ENCODE measurements at regions not wholly inside any gene's neighbourhood (a gene's known extent, or its start where the extent isn't known, plus 50 kb on each side); places are given as distances from the start of the nearest gene placed in this dataset.

DNA sequence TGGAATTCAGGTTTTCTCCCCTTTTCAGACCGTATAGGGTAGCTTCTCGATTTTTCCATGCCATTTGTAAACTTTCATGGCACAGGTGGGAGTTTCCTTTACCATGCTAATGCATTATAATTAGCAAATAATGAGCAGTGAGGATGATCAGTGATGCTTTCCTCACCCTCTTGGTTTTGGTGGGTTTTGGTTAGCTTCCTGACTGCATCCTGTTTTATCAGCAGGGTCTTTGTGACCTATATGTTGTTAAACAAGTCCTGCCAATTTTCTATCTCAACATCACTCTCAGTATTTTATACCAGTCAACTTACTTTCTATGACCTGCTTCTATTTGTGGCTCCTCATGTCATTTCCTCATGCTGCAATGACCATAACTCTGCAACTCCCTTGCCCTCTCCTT lies 1345.1 kb downstream of the NCAM2 start:
- no peak overlapping the region for H3K4me3 ChIP-seq (replicated peaks in 1 of 3; ENCODE audit: low read depth in 2 of 3, low read length in 3 of 3)
- Mint-ChIP-seq H3K27ac (no peak overlapping the region), H3K4me3 (no peak overlapping the region), H3K4me1 (no peaks in the 10 kb centered on the region), H3K9me3 (peaks cover 3 to 12% (median 10%) of the 10 kb centered on the region in 7 donors), H3K27me3 (ENCODE audit: low read depth in 3 of 3) (no peaks in the 10 kb centered on the region), H3K36me3 (no peaks in the 10 kb centered on the region)
- WGBS (ENCODE audit: insufficient coverage), result no CpG with 5 or more reads among the region's 2 CpGs
- TF ChIP-seq, protein P1, sequence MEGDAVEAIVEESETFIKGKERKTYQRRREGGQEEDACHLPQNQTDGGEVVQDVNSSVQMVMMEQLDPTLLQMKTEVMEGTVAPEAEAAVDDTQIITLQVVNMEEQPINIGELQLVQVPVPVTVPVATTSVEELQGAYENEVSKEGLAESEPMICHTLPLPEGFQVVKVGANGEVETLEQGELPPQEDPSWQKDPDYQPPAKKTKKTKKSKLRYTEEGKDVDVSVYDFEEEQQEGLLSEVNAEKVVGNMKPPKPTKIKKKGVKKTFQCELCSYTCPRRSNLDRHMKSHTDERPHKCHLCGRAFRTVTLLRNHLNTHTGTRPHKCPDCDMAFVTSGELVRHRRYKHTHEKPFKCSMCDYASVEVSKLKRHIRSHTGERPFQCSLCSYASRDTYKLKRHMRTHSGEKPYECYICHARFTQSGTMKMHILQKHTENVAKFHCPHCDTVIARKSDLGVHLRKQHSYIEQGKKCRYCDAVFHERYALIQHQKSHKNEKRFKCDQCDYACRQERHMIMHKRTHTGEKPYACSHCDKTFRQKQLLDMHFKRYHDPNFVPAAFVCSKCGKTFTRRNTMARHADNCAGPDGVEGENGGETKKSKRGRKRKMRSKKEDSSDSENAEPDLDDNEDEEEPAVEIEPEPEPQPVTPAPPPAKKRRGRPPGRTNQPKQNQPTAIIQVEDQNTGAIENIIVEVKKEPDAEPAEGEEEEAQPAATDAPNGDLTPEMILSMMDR (IDR thresholded peaks at IDR 0.05), result no peak
- no peak overlapping the region for H3K9ac ChIP-seq (ENCODE audit: insufficient read depth, low read length, poor library complexity, severe bottlenecking)
- no peak overlapping the region for H3K4me2 ChIP-seq (replicated peaks; ENCODE audit: extremely low read depth, low read length, poor library complexity, severe bottlenecking)
- DNase-seq, result no peak
- no peaks in the 10 kb centered on the region for H3K79me2 ChIP-seq (ENCODE audit: insufficient read depth, low read length)
- H3K27me3 ChIP-seq (ENCODE audit: control insufficient read depth in 2 of 2, insufficient read depth in 2 of 2, low read length in 2 of 2), result no peaks in the 10 kb centered on the region
- no peaks in the 10 kb centered on the region for H3K36me3 ChIP-seq (replicated peaks in 1 of 2; ENCODE audit: control insufficient read depth in 1 of 2, insufficient read depth in 2 of 2, low read length in 2 of 2)
- H3K27ac ChIP-seq (ENCODE audit: low read depth in 1 of 2, low read length in 2 of 2), result no peak overlapping the region
- no peak overlapping the region for H2AFZ ChIP-seq (ENCODE audit: insufficient read depth, low read depth, low read length, poor library complexity, severe bottlenecking)
- no peaks in the 10 kb centered on the region for H4K20me1 ChIP-seq (ENCODE audit: insufficient read depth, low read length)
- intact Hi-C loops (cut with micrococcal nuclease), result no loop called here
- H3K9me3 ChIP-seq (replicated peaks in 1 of 2; ENCODE audit: control insufficient read depth in 1 of 2, insufficient read depth in 1 of 2, low read length in 2 of 2), result peaks cover 12 to 20% of the 10 kb centered on the region in 2 donors
- no peaks in the 10 kb centered on the region for H3K4me1 ChIP-seq (ENCODE audit: control insufficient read depth in 1 of 2, insufficient read depth in 2 of 2, low read length in 2 of 2)

DNA sequence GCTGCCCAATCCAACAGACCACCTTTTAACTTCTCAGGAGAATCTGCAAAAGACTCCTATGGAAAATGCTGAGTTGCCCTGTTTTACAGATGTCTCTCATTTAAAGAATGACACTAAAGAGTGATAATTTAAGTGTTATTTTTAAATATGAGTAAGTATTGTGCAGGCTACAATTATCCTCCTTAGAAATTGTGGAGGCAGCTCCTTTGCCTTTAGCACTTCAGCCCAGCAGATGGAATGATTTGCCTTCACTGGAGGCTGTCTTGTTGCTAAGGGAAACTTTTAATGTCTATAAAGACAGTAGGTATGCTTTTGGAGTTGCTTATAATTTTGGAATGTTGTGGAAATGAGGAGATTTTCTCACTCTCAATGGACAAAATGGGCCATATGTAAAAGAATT lies 1345.5 kb downstream of the NCAM2 start:
- Histone ChIP-seq H3K9ac (ENCODE audit: insufficient read depth, low read length, poor library complexity, severe bottlenecking) (no peak overlapping the region), H3K27me3 (ENCODE audit: control insufficient read depth in 2 of 2, insufficient read depth in 2 of 2, low read length in 2 of 2) (no peaks in the 10 kb centered on the region), H3K36me3 (replicated peaks in 1 of 2; ENCODE audit: control insufficient read depth in 1 of 2, insufficient read depth in 2 of 2, low read length in 2 of 2) (no peaks in the 10 kb centered on the region), H4K20me1 (ENCODE audit: insufficient read depth, low read length) (no peaks in the 10 kb centered on the region), H3K4me2 (replicated peaks; ENCODE audit: extremely low read depth, low read length, poor library complexity, severe bottlenecking) (no peak overlapping the region), H3K27ac (ENCODE audit: low read depth in 1 of 2, low read length in 2 of 2) (no peak overlapping the region), H3K4me1 (ENCODE audit: control insufficient read depth in 1 of 2, insufficient read depth in 2 of 2, low read length in 2 of 2) (no peaks in the 10 kb centered on the region), H3K4me3 (replicated peaks in 1 of 3; ENCODE audit: low read depth in 2 of 3, low read length in 3 of 3) (no peak overlapping the region), H3K9me3 (replicated peaks in 1 of 2; ENCODE audit: control insufficient read depth in 1 of 2, insufficient read depth in 1 of 2, low read length in 2 of 2) (peaks cover 12 to 20% of the 10 kb centered on the region in 2 donors), H3K79me2 (ENCODE audit: insufficient read depth, low read length) (no peaks in the 10 kb centered on the region), H2AFZ (ENCODE audit: insufficient read depth, low read depth, low read length, poor library complexity, severe bottlenecking) (no peak overlapping the region)
- Mint-ChIP-seq H3K36me3 (no peaks in the 10 kb centered on the region), H3K27me3 (ENCODE audit: low read depth in 3 of 3) (no peaks in the 10 kb centered on the region), H3K4me1 (no peaks in the 10 kb centered on the region), H3K9me3 (peaks cover under 1 to 12% (median 10%) of the 10 kb centered on the region in 7 donors), H3K4me3 (no peak overlapping the region), H3K27ac (no peak overlapping the region)
- intact Hi-C loops (cut with micrococcal nuclease), result no loop called here
- TF ChIP-seq, protein P1 (IDR thresholded peaks at IDR 0.05), result no peak
- no peak for DNase-seq
